ENCODE measurements at regions not wholly inside any gene's neighbourhood (a gene's known extent, or its start where the extent isn't known, plus 50 kb on each side); places are given as distances from the start of the nearest gene placed in this dataset.

GRCh38 chrX:139199933-139200332, 330.6 kb upstream of the F9 start:
- TF ChIP-seq CREB1 (IDR thresholded peaks at IDR 0.05; ENCODE audit: low read depth) (no peak), TAF1 (IDR thresholded peaks at IDR 0.05; ENCODE audit: low read depth) (no peak)
